ENCODE measurements at regions not wholly inside any gene's neighbourhood (a gene's known extent, or its start where the extent isn't known, plus 50 kb on each side); places are given as distances from the start of the nearest gene placed in this dataset.

- Mint-ChIP-seq H3K36me3 (ENCODE audit: low read depth) (no peaks in the 10 kb centered on the region), H3K4me3 (no peak overlapping the region)
Measured at GRCh38 chr6:14652536-14652935, 535.0 kb downstream of the CD83 start.

GRCh38 chr6:14655201-14656061 is 537.9 kb downstream of the CD83 start:
- TF ChIP-seq CTCF (IDR thresholded peaks at IDR 0.05), result no peak
- DNase-seq (no peak), ATAC-seq (ENCODE audit: low read depth) (no peak)
- Mint-ChIP-seq H3K4me3 (peak overlapping the region; percentile 62), H3K4me1 (peaks cover 7% of the 10 kb centered on the region), H3K27me3 (no peaks in the 10 kb centered on the region), H3K9me3 (peaks cover 2% of the 10 kb centered on the region), H3K27ac (no peak overlapping the region), H3K36me3 (ENCODE audit: low read depth) (no peaks in the 10 kb centered on the region)
- POLR2A ChIA-PET, result interaction anchor here (0.9 to 1.7 kb wide), 3 partner anchors 14 to 19 kb away, joined by 3 to 11 read pairs (median 4); no protein-coding TSS in a partner anchor
- CTCF ChIA-PET, result interaction anchor here (0.6 kb wide), 2 partner anchors 8 to 16 kb away, joined by 3 read pairs; no protein-coding TSS in a partner anchor
- intact Hi-C loops (cut with micrococcal nuclease), result loop anchor here (1.0 to 5.0 kb wide), 2 partner anchors 16 to 33 kb away; no protein-coding TSS in a partner anchor

More at GRCh38 chr6:14652536-14652935, 535.0 kb downstream of the CD83 start:
- ATAC-seq (ENCODE audit: low read depth) (no peak), DNase-seq (no peak)
- no peaks in the 10 kb centered on the region for H3K27me3 Mint-ChIP-seq
- intact Hi-C loops (cut with micrococcal nuclease), result no loop called here
- peaks cover 2% of the 10 kb centered on the region for H3K9me3 Mint-ChIP-seq
- CTCF ChIA-PET, result no interaction called here
- peaks cover 9% of the 10 kb centered on the region for H3K4me1 Mint-ChIP-seq
- H3K27ac Mint-ChIP-seq, result no peak overlapping the region
- TF ChIP-seq CTCF (IDR thresholded peaks at IDR 0.05), result no peak
- POLR2A ChIA-PET, result no interaction called here

- TF ChIP-seq CTCF (IDR thresholded peaks at IDR 0.05), result no peak
- peaks cover 2% of the 10 kb centered on the region for H3K9me3 Mint-ChIP-seq
- H3K36me3 Mint-ChIP-seq (ENCODE audit: low read depth), result no peaks in the 10 kb centered on the region
- DNase-seq (no peak), ATAC-seq (ENCODE audit: low read depth) (peak; percentile 40)
- H3K27ac Mint-ChIP-seq, result no peak overlapping the region
- intact Hi-C loops (cut with micrococcal nuclease), result loop anchor here (1.0 to 5.0 kb wide), 2 partner anchors 17 to 34 kb away; no protein-coding TSS in a partner anchor
- CTCF ChIA-PET, result no interaction called here
- H3K4me3 Mint-ChIP-seq, result peak overlapping the region; percentile 62
- H3K4me1 Mint-ChIP-seq, result peaks cover 7% of the 10 kb centered on the region
- H3K27me3 Mint-ChIP-seq, result no peaks in the 10 kb centered on the region
- POLR2A ChIA-PET, result interaction anchor here (0.9 to 1.7 kb wide), 3 partner anchors 15 to 20 kb away, joined by 3 to 11 read pairs (median 4); no protein-coding TSS in a partner anchor
Measured at GRCh38 chr6:14656078-14656521, 538.5 kb downstream of the CD83 start.

GRCh38 chr6:14656649-14657048 is 539.1 kb downstream of the CD83 start:
- H3K27me3 Mint-ChIP-seq, result no peaks in the 10 kb centered on the region
- peak overlapping the region; percentile 62 for H3K4me3 Mint-ChIP-seq
- H3K9me3 Mint-ChIP-seq, result peaks cover 2% of the 10 kb centered on the region
- intact Hi-C loops (cut with micrococcal nuclease), result loop anchor here (1.0 to 5.0 kb wide), 2 partner anchors 17 to 34 kb away; no protein-coding TSS in a partner anchor
- POLR2A ChIA-PET, result interaction anchor here (1.1 to 1.7 kb wide), 4 partner anchors 10 to 73 kb away, joined by 3 to 11 read pairs (median 4); no protein-coding TSS in a partner anchor
- DNase-seq (no peak), ATAC-seq (ENCODE audit: low read depth) (no peak)
- no peak overlapping the region for H3K27ac Mint-ChIP-seq
- peaks cover 7% of the 10 kb centered on the region for H3K4me1 Mint-ChIP-seq
- TF ChIP-seq CTCF (IDR thresholded peaks at IDR 0.05), result no peak
- no peaks in the 10 kb centered on the region for H3K36me3 Mint-ChIP-seq (ENCODE audit: low read depth)
- CTCF ChIA-PET, result no interaction called here

- Mint-ChIP-seq H3K36me3 (ENCODE audit: low read depth) (no peaks in the 10 kb centered on the region), H3K4me3 (peak overlapping the region; percentile 3), H3K4me1 (peaks cover 4% of the 10 kb centered on the region), H3K27ac (no peak overlapping the region), H3K27me3 (no peaks in the 10 kb centered on the region), H3K9me3 (peaks cover 2% of the 10 kb centered on the region)
- intact Hi-C loops (cut with micrococcal nuclease), result loop anchor here (5.0 kb wide), 1 partner anchor 36 kb away; no protein-coding TSS in a partner anchor
- POLR2A ChIA-PET, result interaction anchor here (1.1 to 2.1 kb wide), 3 partner anchors 8 to 71 kb away, joined by 3 to 5 read pairs (median 4); no protein-coding TSS in a partner anchor
- DNase-seq, result no peak
- no peak for TF ChIP-seq CTCF (IDR thresholded peaks at IDR 0.05)
- no peak for ATAC-seq (ENCODE audit: low read depth)
- CTCF ChIA-PET, result no interaction called here
Measured at GRCh38 chr6:14658030-14658429, 540.5 kb downstream of the CD83 start.

Measured in activated B cell treated with CpG ODN at 0.5 μM for 24 hours (primary cell).